Stimulated activated naive CD8-positive, alpha-beta T cell treated with anti-CD3 and anti-CD28 coated beads, Interleukin-15, Interleukin-2, amounts not matched to agents 100 U/mL and 50 U/mL, for 24 hours (primary cell): ENCODE measurements at regions not wholly inside any gene's neighbourhood (a gene's known extent, or its start where the extent isn't known, plus 50 kb on each side); places are given as distances from the start of the nearest gene placed in this dataset.

Experiments
- ATAC-seq: fragments of 150-1000 bp; cut with Tn5 transposase; one replicate; pipeline ENCODE4 v1.10.0; 2021
- DNase-seq: peaks from one replicate; pipeline ENCODE4 v3.0.0; 2021

DNA sequence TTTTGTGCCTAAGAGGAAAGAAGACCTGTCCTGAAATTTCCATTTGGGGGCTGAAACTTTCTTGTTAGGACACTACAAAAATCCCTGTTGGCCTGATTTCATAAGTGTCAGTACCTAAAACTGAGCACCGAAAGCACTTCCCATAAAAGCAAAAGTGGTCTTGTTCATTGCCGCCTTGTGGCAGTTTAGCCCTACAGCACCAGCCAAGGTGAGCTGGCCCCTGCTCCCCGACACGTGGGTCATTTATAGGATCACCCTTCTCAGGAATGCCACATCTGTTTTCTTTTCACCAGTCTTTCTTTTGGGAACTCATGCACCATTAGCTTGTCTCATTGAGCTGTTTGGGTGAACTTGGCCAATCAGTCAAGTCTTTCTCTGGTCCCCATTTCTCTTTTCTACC is 155.8 kb upstream of the KAZN start:
- DNase-seq (no peak), ATAC-seq (no peak)

DNA sequence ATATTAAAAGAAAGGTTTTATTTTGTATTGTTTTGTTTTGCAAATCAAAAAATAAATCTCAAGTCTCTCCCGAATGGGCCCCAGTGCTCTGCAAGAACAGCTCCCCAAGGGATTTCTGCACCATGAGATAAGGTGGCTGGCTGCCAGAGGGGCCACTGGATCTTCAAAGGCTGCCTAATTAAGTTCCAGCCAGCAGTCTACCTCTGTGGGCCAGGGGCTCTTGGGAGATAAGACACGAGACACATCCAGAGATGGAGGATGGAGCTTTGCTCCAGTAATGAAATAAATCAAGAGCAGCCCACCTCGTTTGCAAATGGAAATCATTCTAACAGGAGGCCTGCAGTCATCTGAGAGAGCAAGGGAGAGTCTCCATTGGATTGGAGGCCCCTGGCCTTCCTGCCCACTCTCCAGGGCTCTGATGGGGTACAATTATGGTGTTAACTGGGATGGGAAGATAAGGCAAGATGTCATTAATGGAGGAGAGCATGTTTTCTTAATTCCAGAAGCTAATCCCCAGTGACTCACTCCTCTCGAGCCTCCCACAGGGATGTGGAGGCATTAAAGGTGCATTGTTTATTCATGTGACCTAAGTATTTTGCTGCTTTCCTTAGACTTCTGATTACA is 155.2 kb upstream of the KAZN start:
- ATAC-seq: no peak
- no peak for DNase-seq

GRCh38 chr1:14451217-14451616 is 147.3 kb upstream of the KAZN start:
- no peak for DNase-seq
- ATAC-seq: no peak

- DNase-seq: no peak
- ATAC-seq: no peak
Measured at GRCh38 chr1:14452551-14452950, 145.9 kb upstream of the KAZN start.

DNA sequence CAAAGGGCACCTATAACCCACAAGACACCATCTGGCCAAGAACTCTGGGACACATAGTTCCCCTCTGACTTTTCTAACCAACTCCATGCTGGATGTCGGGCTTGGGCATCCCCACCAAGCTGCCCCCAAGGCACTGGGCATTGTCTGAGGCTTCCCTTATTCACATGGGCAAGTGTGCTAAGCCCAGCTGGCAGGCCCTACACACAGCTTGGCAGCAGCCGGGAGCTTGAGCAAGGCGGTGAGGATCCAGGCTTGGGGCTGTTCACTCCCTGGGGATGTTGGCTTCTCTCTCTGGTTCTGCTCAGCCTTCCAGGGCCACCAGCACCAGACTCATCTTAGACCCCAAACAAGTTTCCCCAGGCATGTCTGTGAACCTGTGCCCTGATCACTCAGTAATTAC is 138.3 kb upstream of the KAZN start:
- no peak for ATAC-seq
- no peak for DNase-seq

DNA sequence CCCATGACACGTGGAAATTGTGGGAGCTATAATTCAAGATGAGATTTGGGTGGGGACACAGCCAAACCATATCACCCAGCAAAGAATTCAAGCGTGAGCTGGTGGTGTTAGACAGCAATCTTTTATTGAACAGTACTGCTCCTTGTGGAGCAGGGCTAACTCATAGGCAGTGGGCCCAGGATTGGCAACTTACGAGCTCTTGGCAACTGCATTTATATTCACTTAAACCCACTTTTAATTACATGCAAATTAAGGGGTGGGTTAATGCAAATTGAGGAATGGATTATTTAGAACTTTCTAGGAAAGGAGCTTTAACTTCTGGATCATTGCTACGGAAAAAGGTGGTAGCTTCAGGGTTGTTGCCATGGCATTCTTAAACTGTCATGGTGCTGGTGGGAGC is 135.6 kb upstream of the KAZN start:
- no peak for DNase-seq
- ATAC-seq: no peak

- ATAC-seq (no peak), DNase-seq (no peak)
Measured at GRCh38 chr1:14466006-14466405, 132.5 kb upstream of the KAZN start.

DNA sequence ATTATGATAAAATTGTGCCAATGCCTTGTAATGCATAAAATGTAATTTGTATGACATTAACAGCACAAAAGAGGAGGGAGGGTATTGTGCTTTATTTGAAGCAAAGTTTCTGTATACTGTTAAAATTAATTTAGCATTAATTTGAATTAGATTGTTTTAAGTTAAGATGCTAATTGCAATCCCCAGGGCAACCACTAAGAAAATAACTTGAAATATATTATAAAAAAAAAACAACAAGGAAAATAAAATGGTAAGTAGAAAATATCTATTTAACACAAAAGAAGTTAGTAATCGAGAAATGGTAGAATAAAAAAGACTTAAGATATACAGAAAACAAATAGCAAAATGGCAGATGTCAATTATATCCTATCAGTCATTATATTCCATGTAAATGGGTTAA is 131.4 kb upstream of the KAZN start:
- no peak for ATAC-seq
- DNase-seq: no peak

DNA sequence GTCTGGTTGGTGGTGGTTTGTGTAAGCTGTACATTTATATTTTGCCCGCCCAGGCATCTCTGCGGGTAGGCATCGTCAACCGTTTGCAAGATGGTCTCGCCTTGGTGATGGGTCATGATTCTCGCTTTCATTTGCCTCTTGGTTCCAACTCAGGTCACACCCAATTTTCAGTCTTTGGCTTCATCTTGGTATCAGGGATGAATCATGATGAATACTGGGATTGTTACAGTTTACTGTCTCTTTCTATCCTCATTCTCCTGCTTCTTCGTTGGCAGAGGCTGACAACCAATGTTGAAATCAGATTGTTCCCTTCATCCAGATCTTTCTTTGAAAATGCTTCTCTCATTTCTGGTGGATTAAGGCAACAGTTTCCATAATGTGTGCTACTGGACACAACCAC is 129.7 kb upstream of the KAZN start:
- DNase-seq: no peak
- no peak for ATAC-seq

DNA sequence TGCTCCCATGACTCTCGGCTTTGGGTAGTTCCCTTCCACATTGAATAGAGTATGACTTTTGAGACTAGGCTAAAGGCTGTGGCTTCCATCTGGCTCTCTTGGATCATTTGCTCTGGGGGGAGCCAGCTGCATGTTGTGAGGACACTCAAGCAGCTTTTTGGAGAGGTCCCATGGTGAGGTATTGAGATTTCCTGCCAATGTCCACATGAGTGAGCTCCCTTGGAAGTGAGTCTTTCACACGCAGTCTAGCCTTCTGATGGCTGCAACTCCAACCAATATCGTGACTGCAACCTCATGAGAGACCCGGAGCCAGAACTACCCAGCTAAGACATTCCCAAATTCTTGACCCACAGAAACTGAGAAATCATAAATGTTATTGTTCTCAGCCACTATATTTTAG is 127.7 kb upstream of the KAZN start:
- ATAC-seq (no peak), DNase-seq (no peak)

GRCh38 chr1:14474856-14475255 is 123.6 kb upstream of the KAZN start:
- no peak for DNase-seq
- no peak for ATAC-seq

DNA sequence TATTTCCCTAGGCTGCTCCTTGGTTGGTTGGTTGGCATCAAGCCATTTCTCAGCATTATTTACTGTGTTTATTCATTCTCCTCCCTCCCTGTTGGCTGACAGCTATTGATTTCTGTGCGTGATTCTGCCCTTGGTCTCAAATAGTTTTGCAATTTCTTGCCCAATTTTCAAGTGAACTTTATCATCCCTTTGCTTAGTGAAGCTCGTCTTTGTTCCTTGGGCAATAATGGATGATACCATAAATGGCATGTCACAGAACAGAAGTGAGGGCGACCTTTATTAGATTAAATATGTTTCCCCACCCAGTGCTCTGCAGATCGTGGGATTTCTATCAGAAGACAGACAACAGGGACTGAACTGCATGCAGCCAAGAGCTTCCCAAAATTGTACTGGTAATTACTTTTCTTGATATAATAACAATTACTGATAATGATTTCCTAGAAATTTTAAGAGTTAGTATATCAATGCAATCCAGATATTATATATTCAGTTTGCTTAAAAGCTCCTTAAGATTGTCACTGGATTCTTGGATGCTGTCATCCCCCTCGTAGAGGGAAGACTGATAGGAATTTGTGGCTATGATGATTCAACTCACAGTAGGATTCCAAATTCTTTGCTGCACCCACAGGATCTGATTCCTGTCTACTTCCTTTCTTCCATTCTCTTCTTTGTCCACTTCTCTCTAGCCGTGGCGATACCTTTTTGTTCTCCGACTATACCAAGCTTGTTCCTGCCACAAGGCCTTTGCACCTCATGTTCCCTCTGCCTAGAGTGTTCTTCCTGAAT is 122.1 kb upstream of the KAZN start:
- DNase-seq: no peak

DNA sequence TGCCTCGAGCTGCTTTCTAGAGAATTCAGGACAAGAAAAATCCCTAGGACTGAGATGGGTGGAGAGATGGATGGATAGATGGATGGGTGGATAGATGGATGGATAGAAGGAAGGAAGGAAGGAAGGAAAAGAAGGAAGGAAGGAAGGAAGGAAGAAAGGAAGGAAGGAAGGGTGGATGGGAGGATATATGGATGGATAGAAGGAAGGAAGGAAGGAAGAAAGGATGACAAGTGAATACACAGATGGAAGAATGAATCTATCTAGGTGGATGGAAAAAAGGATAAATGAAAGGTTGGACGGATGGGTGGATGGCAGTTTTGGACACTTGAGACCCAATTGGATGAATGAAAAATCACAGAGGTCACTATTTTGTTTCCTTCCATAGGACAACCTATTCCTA is 120.4 kb upstream of the KAZN start:
- ATAC-seq: no peak
- no peak for DNase-seq

More for the DNA sequence above, 122.1 kb upstream of the KAZN start:
- no peak for ATAC-seq

GRCh38 chr1:14479865-14480264 is 118.6 kb upstream of the KAZN start:
- DNase-seq: no peak
- no peak for ATAC-seq

GRCh38 chr1:14482784-14483450 is 115.6 kb upstream of the KAZN start:
- no peak for DNase-seq
- no peak for ATAC-seq

DNA sequence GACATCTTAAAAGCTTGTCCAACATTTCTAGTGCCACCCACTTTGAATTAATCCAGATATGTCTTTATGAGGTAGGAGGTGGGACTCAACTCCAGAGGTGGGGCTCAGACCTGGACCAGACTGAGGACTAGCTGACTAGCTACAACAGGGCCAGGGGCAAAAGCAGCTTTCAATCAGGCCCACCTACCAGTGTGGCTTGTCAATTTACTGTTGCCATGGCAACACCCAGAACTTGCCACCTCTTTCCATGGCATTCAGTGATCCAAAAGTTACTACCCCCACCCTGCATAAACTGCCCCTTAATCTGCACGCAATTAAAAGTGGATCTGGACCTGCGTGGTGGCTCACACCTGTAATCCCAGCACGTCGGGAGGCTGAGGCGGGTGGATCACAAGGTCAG is 113.2 kb upstream of the KAZN start:
- ATAC-seq (no peak), DNase-seq (no peak)

GRCh38 chr1:14486401-14487201 is 111.9 kb upstream of the KAZN start:
- ATAC-seq (no peak), DNase-seq (no peak)

DNA sequence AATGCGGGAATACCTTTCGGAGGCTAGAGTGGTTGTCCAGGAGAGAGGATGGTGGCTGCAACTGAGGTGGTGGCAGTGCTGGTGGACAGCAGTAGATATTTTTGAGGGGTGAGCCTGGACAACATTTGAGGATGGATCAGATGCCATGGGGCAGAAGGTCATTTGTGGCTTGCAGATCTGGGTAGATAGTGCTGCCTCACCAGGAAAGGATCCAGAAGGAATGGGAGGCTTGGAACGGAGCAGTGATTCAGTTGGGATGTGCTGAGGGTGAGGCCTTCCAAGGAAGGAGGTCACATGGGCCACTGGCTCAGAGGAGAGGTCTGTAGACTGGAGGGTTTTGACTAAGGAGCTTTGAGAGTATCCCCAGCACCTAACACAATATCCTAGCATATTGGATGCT is 110.8 kb upstream of the KAZN start:
- DNase-seq (no peak), ATAC-seq (no peak)

DNA sequence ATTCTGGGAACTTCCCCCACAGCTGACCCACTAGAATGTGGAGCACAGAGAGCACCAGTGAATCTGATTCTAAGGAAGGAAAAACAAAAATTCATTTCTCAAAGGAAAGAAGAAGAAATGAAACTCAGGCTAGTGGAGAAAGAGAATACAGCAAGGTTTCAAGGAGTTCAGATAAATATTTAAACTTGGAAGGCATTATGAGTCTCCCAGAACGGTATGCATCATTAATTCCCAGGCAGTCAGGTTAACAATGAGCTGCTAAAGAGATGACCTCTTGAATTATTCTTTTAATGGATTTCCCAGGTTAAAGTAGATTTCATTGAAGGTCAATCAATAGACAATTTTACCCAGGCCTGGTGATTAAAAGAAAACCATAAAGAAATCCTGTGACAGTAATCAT is 103.6 kb upstream of the KAZN start:
- no peak for ATAC-seq

GRCh38 chr1:14495381-14495780 is 103.1 kb upstream of the KAZN start:
- DNase-seq (no peak), ATAC-seq (no peak)

More for the DNA sequence above, 103.6 kb upstream of the KAZN start:
- DNase-seq: no peak

- ATAC-seq: no peak
Measured at GRCh38 chr1:14495996-14496395, 102.5 kb upstream of the KAZN start.

GRCh38 chr1:14498839-14499238 is 99.6 kb upstream of the KAZN start:
- DNase-seq (no peak), ATAC-seq (no peak)

More at GRCh38 chr1:14495996-14496395, 102.5 kb upstream of the KAZN start:
- no peak for DNase-seq
